ENCODE measurements at regions not wholly inside any gene's neighbourhood (a gene's known extent, or its start where the extent isn't known, plus 50 kb on each side); places are given as distances from the start of the nearest gene placed in this dataset.

GRCh38 chr6:111959766-111960165 is 86.5 kb upstream of the FYN start:
- no peak for DNase-seq

GRCh38 chr6:111967131-111967530 is 86.8 kb upstream of the CCN6 start:
- no peak for DNase-seq

GRCh38 chr6:111970426-111970825 is 83.5 kb upstream of the CCN6 start:
- no peak for DNase-seq

- no peak for DNase-seq
These were observed 82.6 kb upstream of the CCN6 start for GRCh38 chr6:111971181-111971841.

- DNase-seq: no peak
These were observed 81.9 kb upstream of the CCN6 start for GRCh38 chr6:111971866-111972532.

GRCh38 chr6:111972745-111973117 is 81.2 kb upstream of the CCN6 start:
- no peak for DNase-seq

GRCh38 chr6:111973118-111973761 is 80.7 kb upstream of the CCN6 start:
- peak; percentile 57 for DNase-seq

GRCh38 chr6:111973927-111974639 is 79.8 kb upstream of the CCN6 start:
- no peak for DNase-seq

- DNase-seq: no peak
These were observed 78.4 kb upstream of the CCN6 start for GRCh38 chr6:111975466-111975865.

GRCh38 chr6:111976139-111976538 is 77.8 kb upstream of the CCN6 start:
- no peak for DNase-seq

GRCh38 chr6:111978532-111979149 is 75.3 kb upstream of the CCN6 start:
- no peak for DNase-seq

- no peak for DNase-seq
These were observed 74.3 kb upstream of the CCN6 start for GRCh38 chr6:111979633-111980032.

- no peak for DNase-seq
These were observed 73.8 kb upstream of the CCN6 start for GRCh38 chr6:111980143-111980542.

- no peak for DNase-seq
These were observed 72.7 kb upstream of the CCN6 start for GRCh38 chr6:111980971-111981840.

- no peak for DNase-seq
These were observed 71.2 kb upstream of the CCN6 start for GRCh38 chr6:111982681-111983080.

- DNase-seq: no peak
These were observed 70.7 kb upstream of the CCN6 start for GRCh38 chr6:111983193-111983592.

- DNase-seq: no peak
These were observed 69.8 kb upstream of the CCN6 start for GRCh38 chr6:111984081-111984480.

- DNase-seq: no peak
These were observed 69.2 kb upstream of the CCN6 start for GRCh38 chr6:111984516-111985201.

GRCh38 chr6:111985202-111985731 is 68.6 kb upstream of the CCN6 start:
- peak; percentile 26 for DNase-seq

GRCh38 chr6:111986651-111987050 is 67.3 kb upstream of the CCN6 start:
- no peak for DNase-seq

GRCh38 chr6:111987295-111987694 is 66.6 kb upstream of the CCN6 start:
- no peak for DNase-seq

All from activated CD4-positive, alpha-beta T cell treated with anti-CD3 and anti-CD28 coated beads for 1 hour (primary cell).